ACHN (cell line): ENCODE measurements at regions not wholly inside any gene's neighbourhood (a gene's known extent, or its start where the extent isn't known, plus 50 kb on each side); places are given as distances from the start of the nearest gene placed in this dataset.
A peak's percentile ranks its signal among the peaks of the same experiment; 100 is the strongest.

Experiments
- DNase-seq: peaks from one replicate; pipeline ENCODE4 v3.0.0-alpha.2; 2015
- in situ Hi-C: cut with HindIII; loops from 2 replicates; pipeline ENCODE4 v1.10.0; 2017; ENCODE audit warnings: low sequenced_read_pairs, low pct_ligation_motif_present, low pct_unique_long_range_greater_than_20kb

DNA sequence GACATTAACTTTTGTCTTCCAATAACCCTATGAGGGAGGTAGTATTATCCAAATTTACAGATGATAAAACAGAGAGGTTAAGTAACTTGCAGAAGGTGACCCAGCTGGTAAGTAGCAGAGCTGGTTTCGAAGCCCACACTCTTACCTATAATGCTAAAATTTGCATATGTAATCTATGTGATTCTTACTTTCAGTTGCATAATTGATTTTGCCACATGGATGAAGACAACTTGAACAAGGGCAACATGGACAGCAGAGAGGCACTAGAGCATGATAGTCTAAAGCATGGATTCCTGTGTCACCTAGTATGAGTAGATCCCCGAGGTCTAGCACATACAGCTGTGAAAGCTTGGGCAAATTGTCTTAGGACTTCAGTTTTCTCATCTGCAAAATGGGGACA lies 117.6 kb upstream of the DTNBP1 start:
- in situ Hi-C loops = no loop called here
- no peak for DNase-seq

DNA sequence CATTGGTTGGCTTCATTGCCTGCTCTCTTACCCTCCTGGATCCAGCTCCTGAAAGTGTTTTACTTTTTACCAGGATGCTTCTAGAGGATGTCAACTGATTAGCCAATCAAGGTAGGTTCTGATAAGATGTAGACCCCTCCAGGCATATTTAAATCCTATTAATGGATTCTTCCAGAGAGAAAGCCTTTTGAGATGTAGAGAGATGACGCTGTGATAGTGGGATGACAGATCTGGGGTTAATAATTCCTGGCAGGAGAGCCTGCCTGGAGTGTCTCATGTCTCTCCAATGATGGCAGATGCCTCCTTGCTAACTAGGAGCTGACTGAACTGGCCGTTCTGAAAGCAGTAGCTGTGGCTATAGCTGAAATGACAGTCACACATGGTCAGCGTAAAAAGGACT lies 116.9 kb upstream of the DTNBP1 start:
- in situ Hi-C loops = no loop called here

DNA sequence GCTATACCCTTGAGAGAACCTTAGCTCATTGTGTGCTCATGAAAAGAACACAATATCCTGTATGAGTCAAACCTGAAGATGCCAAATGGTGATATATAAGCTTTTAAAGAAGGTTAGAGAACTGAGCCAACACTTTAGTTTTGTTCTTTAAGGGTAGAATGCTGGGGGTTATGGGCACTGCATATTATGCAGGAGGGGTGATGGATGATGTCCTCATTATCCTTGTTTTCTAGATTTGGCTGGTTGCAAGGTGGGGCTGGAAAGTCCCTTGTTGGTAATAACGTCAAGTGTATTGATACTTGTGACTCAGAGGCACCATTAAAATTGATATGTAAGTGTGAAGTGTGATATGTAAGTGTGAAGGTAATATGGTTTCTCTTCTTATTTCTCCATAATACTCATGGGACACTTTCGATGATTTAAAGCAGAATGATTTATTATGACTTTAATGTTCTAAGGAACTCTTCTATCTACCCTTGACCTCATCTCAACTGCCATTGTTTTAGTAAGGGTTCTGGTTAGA lies 113.7 kb upstream of the DTNBP1 start:
- no peak for DNase-seq
- in situ Hi-C loops = no loop called here

More for the DNA sequence above, 116.9 kb upstream of the DTNBP1 start:
- no peak for DNase-seq

DNA sequence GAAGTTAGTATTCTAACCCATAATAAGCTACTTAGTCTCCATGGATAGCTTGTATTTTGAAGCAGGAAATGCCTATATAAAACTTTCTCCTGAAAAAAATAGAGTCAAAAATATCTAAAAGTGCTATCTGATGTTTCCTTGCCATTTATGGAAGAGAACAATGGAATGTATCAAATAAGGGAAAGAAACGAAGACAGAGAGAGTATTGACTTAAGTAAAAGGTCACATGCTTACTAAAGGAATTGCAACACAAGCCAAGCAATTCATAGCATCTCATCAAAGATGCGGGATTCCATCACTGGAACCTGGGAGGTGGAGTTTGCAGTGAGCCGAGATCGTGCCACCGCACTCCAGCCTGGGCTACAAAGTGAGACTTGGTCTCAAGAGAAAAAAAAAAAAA lies 112.9 kb upstream of the DTNBP1 start:
- no peak for DNase-seq
- in situ Hi-C loops = no loop called here

DNA sequence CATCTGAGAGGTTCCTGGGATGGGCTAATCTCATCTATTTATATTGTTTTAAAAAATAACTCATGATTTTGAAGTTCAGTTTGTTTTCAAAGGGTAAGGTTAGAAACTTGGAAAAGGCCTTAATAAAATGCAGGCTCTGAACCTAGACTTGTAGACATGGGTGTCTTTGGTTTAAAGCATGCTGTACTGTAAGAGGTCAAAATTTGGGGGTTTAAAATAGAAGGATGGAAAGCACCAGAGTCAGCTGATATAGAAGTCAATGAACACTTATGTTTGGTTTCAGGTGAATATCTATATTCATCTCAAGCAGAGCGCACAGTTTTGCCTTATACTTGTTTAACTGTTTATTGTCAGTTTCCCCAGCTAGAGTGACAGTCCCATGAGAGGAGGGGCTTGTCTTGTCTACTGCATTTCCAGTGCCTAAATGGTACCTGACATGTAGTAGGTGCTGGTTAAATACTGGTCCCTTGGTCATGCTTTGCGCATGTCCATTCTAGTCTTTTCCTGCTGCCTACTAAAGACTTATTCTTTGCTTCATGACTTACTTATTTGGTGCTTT lies 112.3 kb upstream of the DTNBP1 start:
- DNase-seq = no peak
- in situ Hi-C loops = no loop called here

DNA sequence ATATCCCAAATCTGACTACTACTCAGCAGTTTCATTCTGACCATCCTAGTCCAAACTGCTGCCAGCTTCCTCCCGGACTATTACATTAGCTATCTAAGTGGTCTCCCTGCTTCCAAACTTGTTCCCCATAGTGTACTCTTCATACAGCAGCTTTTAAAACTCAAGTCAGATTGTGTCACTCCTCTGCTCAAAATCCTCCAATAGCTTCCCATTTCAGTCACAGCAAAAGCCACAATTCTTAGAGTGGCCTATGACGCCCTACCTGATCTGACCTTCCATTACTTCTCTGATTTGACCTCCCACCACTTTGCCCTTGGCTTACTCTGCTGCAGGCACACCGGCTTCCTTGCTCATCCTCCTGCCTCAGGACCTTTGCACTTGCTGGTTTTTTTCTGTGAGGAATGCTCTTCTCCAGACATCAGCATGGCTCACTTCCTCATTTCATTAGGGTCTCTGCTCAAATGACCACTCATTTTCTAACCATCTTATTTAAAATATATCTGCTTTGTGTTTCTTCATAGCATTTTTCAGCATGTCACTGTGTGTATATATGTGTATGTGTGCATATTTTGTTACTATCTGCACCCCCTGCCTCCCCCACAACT lies 111.1 kb upstream of the DTNBP1 start:
- no peak for DNase-seq
- in situ Hi-C loops = no loop called here

DNA sequence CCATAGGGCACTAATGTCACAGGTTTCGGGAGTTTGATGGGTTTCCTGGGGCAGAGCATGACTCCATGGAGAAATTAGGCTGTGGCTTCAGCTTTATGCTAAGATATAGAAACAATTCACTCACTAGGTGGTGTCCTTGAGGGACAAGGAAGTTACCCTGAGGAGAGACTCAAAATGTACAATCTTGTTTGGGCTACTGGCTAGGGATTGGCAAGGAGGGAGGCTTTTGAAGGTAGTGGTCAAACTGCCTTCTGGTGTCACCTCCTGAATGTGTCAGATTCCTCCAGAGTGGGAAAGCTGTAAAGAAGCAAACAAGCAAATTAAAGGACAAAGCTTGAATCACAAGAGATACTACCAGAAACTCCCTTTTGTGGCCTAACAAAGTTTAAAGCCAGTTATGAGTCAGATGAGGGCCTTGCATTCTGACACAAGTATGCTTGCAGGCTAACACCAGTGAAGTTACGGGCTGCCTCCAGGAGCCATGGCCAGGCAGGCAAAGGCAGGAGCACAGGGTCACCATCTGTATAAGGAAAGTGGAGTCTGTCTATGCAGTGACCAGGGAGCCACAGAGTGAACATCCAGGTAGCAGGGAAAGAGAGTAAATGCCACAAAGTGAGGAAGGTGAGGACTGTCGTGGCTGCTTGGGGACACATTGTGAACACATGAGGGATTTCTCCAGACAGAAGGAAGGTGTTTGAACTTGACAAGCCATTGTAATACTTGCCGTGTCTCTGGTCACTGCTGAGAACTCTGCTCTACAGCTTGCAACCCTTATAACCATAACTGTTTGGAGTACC lies 107.7 kb upstream of the DTNBP1 start:
- DNase-seq = no peak
- in situ Hi-C loops = no loop called here

DNA sequence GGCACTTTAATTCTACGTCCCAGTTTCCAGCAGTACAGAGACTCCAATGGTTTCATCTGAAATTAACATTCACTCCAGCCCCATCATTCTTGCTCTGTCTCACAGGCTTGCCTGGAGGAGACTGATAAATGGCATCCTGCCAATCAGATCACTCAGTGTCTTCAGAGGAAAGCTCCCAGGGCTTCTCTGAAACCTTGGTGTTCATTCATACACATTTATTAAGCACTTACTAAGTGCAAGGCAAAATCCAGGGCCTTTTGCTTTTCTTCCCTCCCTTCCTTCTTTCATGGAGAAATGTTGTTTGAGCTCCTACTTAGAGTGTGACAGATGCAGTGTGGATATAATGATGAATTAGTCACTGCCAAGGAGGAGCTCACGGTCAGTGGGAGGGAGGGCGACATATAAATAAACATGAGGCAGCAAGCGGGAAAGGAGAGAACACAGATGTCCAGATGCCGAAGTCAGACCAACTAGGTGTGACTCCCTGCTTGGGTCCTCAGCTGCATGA lies 106.7 kb upstream of the DTNBP1 start:
- no peak for DNase-seq
- in situ Hi-C loops = no loop called here

DNA sequence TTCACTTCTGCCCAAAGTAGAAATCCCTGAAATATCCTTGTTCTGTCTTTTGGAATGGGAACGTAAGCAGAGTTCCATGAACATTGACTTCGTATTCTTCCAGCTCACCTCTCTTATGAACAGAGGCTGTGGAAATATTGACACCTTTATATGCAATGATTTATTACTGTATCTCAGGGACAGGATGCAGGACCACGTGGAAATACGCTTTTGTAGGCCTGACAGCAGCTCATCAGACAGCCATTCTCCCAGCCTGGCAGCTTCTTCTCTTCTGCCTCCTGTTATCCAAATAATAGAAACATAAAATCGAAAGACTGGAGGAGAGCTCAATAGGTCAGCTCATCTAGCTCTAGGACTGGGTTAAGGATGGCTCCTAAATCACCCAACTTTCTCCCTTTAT lies 106.2 kb upstream of the DTNBP1 start:
- DNase-seq = no peak
- in situ Hi-C loops = no loop called here

DNA sequence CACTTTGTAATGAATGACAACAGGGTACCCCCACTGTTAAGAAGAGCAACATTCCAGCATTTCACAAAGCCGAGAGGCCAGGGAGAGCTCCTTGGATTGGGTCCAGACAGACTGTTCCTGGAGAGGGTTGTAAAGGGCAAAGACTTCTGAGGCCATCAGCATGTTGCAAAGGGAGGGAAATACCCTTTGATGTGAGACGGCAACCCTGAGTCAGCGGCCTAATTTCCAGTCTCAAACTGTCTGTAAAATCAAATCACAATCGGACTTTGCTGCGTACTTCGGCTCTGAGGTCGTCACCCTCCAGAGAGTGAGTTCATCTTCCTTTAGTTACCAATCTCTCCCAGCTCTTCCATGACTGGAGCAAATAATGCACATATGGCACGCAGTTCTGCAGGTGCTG lies 101.0 kb upstream of the DTNBP1 start:
- in situ Hi-C loops = no loop called here
- DNase-seq = peak; percentile 14

DNA sequence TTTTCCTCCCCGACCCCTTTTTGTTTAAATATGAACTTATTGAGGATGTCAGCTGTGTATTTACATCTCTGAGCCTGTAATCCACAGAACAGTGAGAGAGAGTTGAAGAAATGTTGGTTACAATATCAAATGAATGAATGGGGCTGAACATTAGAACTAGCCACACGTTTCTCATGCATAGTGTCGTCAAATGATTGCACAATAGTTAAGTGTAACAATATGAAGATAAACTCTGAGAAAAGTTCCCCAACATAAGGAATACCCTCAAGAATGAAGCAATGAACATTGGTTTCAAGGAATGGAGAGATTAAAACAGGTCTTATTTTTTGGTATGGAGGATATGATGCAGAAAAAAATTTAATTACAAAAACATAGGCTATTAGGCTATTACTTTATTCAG lies 100.5 kb upstream of the DTNBP1 start:
- in situ Hi-C loops = no loop called here
- no peak for DNase-seq

DNA sequence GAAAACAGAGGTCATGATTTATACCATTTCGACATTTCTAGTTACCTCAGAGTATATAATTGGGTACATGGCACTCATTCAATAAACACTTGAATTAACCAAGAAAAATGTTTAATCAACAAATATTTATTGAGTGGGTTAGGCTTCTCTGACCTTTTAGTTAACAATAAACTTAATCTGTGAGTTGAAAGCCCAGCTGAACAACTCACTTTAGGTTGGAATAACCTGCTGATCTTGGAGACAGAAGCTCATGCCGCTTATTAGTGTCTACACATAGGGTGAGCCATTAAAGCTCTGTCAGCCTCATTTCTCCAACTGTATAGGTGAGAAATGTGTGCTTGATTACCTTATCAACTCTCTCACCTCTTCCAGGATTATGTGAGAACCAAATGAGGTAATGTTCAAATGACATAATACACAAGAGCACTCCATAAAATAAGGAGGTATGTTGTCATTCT lies 98.2 kb upstream of the DTNBP1 start:
- no peak for DNase-seq
- in situ Hi-C loops = no loop called here

DNA sequence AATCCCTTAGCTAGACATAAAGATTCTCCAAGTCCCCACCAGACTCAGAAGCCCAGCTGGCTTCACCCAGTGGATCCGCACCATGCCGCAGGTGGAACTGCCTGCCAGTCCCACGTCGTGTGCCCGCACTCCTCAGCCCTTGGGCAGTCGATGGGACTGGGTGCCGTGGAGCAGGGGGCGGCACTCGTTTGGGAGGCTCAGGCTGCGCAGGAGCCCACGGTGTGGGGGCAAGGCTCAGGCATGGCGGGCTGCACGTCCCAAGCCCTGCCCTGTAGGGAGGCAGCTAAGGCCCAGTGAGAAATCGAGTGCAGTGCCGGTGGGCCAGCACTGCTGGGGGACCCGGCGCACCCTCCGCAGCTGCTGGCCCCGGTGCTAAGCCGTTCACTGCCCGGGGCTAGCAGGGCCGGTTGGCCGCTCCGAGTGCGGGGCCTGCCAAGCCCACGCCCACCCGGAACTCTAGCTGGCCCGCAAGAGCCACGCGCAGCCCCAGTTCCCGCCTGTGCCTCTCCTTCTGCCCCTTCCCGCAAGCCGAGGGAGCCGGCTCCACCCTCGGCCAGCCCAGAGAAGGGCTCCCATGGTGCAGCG lies 95.9 kb upstream of the DTNBP1 start:
- in situ Hi-C loops = no loop called here
- no peak for DNase-seq

DNA sequence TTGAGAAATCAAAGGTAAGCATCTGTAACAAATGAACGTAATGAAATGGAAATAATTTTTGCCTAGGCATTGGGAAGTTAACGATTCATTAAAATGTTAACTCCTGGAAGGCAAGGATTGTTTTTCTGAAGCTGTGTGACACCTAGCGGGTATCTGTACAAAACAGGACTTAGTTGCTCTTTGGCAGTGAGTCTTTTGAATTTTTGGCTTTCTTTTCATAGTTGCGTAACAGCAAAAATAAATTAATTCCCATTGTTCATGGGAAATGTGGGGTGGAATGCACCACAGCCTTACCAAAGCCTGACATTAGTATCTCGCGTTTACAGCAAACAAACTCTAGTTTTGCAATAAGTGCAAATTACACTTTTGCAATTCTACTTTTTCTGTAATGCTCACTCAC lies 92.7 kb upstream of the DTNBP1 start:
- in situ Hi-C loops = no loop called here
- DNase-seq = no peak

DNA sequence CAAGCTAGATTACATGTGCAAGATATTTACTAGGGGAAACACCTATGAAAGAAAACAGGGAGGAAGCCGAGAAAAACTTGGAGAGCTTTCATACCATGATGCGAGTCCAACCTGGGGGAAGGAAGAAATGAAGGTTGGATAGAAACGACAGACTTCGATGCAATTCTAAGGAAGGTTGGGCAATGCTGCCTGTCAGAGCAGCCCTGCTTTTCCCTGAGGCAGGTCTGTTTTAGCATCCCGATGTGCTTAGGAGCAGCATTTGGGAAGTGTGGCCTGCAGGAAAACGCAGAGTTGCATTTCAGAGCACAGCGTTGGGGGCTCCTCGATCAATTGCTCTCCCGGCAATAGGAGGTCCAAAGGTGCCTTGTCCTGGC lies 91.9 kb upstream of the DTNBP1 start:
- in situ Hi-C loops = no loop called here
- DNase-seq = no peak

DNA sequence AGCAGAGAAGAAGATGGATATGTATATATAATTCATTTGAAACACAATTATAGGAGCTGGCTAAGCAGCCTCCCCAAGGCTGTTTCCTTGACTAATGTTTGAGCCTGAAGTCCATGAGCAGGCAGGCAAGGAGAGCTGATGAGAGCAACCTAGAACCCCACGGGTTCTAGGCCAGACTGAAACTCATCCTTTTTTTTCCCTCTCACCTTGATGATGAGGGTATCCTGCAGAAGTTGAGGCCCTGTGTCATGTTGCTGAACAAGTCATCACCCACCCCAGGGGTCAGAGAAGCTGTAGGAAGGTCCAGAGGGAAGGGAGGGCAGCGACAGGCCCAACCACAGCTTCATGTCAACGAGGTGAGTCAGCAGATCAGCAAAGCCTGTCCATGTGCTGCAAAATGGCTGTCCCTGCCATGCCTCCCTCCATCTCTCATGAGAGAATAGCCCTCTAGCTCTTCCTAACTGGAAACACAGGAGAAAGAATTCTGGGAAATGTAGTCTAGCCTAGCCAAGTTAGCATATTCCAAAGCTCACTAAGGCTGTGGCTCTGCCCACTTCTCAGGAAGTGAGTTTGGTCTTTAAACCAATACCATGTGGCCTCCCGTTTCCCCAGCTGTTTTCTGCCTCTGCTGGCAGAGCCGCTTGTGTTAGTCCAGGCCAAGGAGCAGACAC lies 91.3 kb upstream of the DTNBP1 start:
- peak; percentile 37 for DNase-seq
- in situ Hi-C loops = no loop called here

DNA sequence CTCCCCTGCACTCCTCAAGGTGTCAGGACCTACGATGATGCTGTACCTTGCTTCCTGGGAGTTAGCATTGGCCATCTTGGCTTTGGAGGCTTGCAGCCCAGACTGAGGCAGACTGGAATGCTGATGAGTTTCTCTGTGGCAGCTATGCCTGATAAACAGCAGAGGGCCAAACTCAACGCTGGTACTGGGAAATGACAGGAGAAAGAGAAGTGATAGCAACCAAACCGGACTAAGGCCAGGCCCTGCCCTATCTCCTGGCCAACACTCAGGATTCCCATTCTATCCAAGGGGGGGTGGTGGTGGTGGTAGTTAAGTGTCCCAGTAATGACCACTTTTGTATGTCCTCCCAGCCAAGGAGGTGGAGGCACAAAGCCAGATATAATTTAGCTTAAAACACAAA lies 90.0 kb upstream of the DTNBP1 start:
- in situ Hi-C loops = no loop called here
- no peak for DNase-seq

DNA sequence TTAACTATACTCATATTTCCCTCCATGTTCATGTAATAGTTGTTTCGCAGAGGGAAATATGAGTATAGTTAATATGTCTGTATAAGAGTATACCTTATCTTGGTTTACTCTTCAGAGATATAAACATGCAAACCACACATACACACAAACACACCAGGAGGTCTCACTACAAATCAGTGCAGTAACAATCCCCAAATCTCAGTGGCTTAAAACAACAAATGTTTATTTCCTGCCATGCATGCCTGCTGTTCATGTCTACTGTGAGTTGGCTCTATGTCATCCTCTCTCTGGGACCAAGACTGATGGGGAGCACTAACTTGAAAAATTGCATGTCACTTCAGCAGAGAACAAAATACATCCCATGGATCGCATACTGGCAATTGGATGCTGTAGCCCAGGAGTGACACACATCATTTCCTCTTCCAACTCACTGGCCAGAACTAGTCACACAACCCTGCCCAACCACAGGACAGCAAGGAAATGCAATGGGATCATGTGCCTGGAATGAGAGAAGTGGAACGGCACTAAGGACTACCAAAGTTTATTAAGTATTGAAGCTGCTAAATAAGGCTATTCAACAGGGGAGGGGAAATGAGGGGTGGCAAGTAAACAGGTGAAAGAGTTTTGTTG lies 89.0 kb upstream of the DTNBP1 start:
- in situ Hi-C loops = no loop called here
- DNase-seq = no peak
